Cerebellar nuclear complex (tissue), 1 donor: ENCODE measurements at regions not wholly inside any gene's neighbourhood (a gene's known extent, or its start where the extent isn't known, plus 50 kb on each side); places are given as distances from the start of the nearest gene placed in this dataset.
"Not testable (repeated sequence)": the region's sequence is repeated elsewhere in the genome, so short reads cannot be mapped to it uniquely, and the experiment has no call there.

Source experiments
- DNase-seq, 2 experiments: peaks; one replicate each; lab custom pipeline; 2025; lab: John Stamatoyannopoulos, UW

DNA sequence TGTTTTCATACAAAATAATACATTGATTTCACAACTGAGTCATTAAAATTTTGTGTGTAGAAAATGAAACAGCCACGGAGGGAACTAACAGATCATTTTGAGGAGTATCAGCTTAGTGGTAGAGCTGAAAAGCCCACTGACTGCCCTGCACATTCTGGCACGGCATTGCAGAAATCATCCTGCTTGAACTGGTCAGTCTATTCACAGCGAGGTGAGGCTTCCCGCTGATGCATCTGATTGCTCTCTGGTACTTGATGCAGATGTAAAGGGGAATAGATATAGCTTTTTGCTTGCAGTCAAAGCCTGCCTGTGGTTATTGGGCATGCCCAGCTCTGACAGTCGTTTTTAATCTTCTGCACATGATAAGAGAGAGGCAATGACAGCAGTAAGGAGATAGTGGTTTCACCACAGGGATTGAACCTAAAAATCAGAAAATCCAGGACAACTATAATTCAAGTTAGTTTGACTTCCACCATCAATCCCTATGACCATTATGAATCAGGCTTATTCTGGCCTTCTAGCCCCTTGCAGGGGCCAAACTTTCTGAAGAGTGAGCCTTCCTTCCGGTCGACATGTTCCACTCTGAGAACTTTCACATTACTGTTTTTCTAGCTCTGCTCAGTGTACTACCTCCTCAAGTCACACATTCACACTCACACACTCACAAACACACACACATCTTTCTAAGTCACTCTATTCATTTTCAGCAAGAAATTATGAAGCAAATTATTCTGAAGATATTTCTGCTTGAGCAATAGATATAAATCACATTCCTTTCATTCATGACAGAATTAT, 782.8 kb upstream of the NUDT12 start:
- DNase-seq = no peak

DNA sequence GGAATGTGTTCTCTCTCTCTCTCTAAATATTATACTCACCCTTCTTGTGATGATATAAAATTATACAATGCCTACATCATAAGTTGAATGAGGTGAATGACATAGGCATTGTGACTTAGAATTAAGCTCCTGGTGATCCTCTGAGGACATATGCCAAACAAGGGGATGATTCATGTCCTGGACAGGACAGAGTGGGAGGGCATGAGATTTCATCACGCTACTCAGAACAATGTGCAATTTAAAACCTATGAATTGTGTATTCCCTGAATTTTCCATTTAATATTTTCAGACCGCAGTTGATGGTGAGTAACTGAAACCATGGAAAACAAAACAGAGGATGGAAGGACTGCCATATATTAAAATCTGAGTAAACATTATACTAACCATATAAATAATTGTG, 782.2 kb upstream of the NUDT12 start:
- no peak for DNase-seq

DNA sequence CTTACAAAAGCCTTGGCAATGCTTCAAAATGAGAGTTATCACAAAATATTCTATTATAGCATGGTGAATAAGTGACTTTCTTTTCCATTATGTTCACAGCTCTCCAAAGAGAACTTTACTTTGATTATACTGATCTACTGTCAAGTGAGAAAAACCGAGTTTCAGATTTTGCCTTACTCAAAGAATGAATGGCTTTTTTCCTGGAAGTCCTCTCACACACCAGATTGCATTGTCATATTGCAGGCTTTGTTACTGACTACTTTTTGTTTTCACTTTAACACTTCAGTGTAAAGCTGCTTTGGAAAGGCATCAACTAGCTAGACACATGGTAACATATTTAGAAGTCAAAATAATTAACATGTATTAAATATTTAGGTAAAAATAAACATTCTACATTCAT, 765.2 kb upstream of the NUDT12 start:
- no peak for DNase-seq

DNA sequence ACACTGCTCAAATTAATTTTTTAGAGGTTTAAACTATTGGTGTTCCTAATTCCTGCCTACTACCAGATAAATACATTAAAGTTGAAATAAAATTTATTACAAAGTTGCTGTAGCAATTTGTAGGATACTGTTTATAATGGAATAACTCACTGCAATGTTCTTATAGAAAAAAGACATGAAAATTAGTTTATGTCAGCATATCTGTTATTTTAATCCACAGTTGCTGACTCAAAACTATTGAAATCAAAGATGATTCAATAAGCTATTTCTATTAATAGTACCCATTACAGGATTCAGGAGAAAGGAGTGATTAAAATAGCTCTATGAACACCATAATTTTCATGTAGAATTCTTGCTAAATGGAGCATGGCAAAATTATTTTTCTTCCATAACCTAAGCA, 764.4 kb upstream of the NUDT12 start:
- no peak for DNase-seq

DNA sequence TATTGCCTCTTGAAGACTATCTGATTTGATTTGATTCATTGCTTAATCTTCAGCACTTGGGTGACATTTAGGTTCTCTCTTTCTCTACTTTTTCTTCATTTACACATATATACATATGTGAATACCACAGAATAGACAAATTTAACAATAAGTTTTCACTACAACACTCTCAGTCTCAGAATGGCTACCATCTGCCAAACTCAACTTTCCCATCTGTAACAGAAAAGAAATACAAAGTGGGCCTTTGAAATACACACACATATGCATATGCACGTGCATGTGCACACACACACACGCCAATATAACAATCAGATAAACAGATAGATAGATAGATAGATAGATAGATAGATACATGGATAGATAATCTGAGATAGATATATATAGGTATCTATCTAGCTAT, 762.8 kb upstream of the NUDT12 start:
- no peak for DNase-seq

DNA sequence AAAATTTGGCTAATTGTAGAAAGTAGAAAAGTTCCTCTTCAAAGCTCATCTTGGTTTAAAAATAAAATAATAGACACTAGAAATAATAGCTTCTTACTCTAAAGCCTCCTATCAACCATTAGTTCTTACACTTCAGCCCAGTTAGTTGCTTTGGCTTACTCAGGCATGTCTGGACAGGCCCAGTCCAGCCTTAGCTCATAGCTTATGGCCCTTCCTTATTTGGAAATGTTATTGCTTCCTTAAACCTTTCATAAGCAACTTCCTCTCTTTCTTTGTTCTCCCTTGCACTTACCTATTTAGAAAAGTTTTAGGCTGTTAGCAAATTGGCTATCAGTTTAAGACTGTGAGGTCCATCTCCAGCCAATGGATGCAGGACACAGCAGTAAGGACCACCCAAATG, 754.1 kb upstream of the NUDT12 start:
- DNase-seq = not testable (repeated sequence)

DNA sequence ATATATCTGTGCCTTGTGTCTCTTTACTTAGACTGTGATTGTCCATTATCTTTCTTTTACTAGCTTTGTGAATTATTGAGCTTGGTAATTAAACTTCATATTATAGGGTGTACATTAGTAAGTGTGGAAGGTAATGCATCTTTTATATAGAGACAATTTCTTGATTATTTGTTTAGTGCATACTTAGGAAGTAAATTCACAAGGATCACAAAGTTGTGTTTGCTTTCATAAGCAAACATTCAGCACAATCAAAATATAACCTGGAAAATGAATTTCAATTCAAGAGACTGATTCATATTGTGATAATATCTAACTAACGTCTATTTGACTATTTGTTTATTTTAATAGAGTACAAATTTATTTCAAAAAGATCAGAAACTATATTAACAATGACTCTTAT, 749.9 kb upstream of the NUDT12 start:
- no peak for DNase-seq

DNA sequence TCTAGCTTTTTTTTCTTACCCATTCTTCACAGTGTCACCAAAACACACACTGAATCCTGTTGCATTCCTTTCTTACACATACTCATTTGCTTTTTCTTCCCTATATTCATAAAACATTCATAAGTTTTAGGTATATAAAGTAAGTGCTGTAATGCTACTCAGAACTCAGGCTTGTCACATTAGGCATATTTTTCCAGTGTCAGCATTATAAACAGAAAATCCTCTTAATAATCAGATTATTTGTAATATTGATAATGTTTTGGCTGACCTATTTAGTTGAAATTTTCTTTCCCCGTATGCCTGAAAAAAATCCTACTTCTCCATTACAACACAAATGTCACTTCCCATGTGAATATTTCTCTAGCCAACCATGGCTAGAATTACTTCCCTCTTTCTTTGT, 743.0 kb upstream of the NUDT12 start:
- no peak for DNase-seq

DNA sequence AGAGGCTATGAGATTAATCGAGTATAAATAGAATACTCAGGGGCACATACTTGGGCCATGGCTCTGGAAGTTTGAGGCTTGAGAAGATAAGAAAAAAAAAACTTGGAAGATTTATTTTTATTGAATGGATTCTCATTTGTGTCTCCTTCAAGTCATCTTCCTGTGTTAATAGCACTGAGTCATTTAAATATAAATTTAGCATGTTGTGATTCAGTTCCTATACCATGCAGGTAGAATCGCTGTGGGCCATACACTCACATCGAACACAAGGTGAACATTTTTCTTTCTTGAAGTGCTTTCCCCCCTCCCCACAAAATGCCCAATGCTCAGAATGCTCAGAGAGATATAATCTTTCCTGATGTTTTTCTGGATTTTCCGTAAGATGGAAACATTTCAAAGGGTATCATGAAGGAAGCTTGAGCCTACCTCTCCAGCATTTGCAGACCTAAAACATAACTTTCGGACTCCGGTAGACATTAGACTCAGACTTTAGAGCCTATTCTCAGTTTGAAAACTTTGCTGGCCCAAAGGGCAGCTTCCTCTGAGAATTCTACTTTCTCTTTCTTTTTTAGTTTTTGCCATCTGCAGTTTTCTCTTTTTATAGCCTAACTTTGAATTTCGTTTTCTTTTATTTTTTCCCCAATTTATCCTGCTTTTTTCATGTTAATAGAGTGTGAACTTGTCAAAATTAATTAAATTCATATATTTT, 737.6 kb upstream of the NUDT12 start:
- DNase-seq = no peak

DNA sequence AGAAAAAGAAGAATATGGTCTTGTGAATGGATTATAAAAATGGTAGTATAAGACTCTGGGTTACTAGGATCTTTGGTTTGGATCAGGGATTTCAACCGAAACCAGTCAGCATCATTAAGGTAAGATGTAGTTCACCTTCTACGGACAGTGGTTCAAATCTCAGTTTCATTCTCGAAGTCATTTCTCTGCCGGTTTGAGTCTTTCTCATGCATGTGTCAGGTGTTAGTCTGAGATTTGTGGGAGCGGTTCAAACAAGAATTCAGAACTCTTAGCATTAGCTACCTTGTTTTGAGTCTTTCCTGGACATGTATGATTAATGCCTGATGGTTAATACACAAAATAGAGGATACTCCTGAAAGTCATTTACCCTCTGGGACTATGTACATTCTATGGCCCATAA, 735.9 kb upstream of the NUDT12 start:
- no peak for DNase-seq

DNA sequence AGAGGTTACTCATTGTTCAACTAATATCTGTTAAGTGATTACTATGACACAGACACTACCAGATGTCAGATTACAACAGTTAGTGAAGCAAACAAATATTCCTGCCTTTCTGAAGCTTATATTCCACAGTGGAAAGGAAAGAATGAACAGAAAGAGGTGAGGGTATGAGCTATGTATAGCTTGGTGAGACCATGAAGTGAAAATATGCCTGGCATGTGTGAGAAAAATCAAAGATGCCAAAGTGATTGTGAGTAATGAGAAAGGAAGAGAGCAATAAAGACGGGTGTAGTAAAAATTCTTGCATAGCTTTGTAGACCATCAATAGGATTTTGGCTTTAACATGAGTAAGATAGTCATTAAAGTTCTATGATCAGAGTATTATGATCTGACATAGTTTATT, 734.5 kb upstream of the NUDT12 start:
- no peak for DNase-seq

DNA sequence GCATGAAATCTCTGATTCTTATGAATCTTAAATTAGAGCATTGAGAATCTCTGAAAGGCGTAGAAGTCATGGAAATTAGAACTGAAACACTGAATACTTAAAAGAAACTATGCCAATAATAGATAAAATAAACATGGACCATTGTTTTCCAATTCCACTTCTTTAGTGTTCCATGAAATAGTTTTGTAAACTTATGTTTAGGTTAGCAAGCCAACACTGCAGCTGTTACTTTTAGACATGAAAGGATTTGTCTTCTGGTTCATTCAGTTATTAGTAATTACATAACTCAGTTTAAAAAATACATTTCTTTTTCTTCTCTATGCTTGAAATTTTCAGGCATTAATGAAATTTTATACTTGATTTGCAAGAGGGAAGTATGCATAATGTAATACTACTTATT, 733.4 kb upstream of the NUDT12 start:
- DNase-seq = no peak

DNA sequence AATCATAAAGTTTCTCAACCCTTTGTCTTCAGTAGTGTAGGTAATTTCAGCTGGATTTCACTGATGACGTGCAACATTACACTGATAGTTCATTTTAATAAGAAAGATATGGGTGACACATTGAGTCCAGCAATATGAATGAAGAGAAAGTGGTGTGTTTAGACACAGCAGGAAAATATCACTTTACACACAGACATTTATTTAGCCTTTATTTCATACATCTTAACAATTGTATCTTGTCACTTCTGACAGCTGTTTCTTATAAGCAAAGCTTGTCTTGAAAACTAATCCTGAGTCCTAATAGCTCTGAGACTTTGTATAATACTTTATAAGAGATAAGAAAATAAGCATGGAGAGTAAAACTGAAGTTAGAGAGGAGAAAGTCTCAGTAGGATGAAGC, 720.5 kb upstream of the NUDT12 start:
- no peak for DNase-seq

DNA sequence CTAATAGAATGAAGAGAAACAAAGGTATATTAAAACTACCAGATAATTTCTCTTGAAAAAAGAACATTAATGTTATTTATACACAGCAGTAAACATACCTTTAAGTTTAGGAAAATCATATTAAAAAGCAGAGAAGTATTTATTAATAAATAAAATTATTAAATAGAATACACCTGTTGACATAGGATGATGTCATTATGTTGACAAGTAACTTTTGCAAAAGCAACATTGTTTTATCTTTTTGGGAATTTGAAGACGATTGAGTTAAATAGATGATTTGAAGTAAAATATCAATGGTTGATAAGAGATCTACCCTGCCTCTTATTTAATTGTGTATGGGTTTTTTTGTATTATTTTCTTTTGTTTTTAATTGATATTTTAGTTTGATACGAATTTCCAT, 711.1 kb upstream of the NUDT12 start:
- DNase-seq = no peak

DNA sequence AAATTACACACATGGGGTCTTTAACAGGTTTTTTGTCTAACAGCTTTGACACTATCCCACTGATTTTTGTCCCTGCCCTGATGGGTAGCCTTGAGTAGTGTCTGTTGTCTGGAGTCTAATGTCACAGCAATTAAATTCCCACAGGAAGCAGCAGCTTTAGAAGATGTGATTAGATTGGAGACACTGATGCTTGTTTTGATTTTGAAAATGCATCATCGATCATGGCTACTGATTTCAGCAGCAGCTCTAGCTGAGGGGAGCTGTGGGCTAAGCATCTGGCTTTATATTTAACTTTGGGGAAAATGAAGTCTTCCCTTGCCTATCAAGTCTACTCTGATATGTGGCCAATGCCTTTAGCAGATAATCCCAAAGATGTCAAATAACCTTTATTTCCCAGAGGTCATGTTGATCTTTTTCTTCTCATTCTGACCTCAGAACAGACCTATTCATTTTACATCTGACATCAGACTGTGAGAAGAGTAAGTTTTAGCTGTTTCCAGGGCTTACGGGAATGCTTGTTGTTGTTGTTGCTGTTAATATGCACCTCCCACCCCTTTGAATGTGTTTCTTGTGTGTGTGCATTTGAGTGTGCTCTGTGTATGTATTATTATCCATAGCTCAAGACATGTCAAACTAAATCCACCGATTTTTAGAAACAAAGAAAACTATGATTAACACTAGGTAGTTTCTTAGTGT, 704.9 kb upstream of the NUDT12 start:
- DNase-seq = no peak

DNA sequence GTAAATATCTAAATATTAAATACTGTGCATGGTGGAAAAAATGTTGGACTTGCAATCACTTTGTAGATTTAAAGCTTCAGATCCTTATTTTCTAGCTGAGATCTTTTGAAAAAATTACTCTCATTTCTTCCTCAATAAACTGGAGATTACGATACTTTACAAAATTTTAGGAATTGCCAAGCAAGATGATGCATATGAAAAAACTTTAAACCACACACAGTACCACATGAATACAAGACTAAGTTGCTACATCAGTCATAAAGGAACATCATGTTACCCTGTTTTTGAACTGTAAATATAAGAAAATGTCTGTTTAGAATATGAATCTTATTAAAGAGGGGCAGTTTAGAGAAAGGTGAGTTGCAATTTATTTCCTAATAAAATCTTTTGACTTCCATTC, 703.6 kb upstream of the NUDT12 start:
- no peak for DNase-seq

DNA sequence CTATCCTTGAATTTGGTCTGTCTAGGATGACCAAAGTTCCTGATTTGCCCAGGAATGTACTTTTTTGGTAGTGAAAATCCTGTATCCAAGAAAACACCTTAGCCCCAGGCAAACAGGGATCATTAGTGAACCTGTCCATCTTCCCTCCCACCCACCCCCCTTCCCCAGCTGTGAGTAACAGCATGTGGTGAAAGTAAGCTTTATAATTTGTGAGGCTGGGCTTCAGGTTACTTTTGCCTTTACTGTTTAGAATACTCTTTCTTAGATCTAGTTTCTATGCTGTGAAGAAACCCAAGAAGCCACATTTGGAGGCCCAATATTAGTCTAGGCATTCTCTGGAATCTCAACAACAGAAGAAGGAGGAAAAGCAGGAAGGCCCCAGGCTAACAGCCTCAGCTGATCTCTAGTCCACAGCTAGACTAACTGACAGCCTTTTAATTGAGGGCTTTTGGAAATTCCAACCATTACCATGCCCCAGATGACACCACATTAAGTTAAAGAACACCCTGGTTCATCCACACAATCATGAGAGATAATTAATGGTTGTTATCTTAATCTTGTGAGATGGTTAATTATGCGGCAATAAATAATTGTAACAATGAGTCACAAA, 703.0 kb upstream of the NUDT12 start:
- DNase-seq = no peak

DNA sequence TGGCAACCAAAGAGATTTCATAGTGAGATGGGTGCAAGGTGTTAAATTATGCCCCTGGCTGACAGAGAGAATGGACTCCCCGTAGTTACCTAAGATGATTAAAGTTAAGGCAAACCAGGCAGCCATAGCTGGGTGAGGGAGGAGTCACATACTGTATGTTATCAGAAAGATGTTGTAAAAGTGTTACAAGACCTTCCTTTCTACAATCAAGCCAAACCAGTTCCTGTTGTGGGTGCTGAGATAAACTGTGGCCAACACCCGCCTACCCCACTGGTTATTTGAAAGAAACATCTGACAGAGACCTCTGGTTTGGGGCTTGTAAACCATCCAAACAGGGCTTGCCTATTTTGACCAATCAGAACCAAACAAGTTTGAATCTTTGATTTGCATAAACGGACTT, 684.7 kb upstream of the NUDT12 start:
- DNase-seq = no peak

DNA sequence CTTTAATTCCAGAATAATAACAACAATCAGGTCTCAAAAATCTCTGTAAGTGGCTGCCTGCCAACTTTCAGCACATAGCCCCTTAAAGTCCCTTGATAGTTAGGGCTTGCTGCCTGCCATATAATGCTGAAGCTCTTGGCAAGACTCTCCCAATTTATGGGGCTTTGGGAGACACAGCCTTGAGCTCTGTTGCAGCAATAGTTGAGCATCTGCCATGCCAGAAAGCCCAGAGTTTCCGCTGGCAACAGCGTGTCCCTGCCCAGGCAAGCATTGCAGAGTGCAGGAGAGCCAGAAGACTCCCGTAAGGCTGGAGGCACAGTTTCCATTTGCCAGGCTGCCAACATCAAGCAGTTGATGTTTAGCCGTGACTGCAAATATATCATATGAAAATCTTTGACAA, 678.5 kb upstream of the NUDT12 start:
- DNase-seq = no peak

DNA sequence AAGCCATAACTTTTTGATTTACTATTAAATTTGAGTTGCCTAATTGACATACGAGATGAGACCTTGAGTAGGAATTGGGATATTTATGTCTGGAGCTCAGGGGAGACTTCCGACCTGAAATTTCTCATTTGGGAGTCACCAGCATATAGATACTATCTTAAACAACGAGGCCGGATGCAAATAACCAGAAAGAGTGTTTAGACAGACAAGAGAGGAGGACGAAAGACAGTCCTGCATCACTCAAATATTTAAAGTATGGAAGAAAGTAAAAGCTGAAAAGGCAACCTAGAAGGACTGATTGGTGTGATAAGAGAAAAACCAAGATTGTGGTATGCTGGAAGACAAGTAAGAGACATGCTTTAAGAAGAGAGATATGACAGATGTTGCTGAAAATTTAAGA, 675.0 kb upstream of the NUDT12 start:
- DNase-seq = no peak

DNA sequence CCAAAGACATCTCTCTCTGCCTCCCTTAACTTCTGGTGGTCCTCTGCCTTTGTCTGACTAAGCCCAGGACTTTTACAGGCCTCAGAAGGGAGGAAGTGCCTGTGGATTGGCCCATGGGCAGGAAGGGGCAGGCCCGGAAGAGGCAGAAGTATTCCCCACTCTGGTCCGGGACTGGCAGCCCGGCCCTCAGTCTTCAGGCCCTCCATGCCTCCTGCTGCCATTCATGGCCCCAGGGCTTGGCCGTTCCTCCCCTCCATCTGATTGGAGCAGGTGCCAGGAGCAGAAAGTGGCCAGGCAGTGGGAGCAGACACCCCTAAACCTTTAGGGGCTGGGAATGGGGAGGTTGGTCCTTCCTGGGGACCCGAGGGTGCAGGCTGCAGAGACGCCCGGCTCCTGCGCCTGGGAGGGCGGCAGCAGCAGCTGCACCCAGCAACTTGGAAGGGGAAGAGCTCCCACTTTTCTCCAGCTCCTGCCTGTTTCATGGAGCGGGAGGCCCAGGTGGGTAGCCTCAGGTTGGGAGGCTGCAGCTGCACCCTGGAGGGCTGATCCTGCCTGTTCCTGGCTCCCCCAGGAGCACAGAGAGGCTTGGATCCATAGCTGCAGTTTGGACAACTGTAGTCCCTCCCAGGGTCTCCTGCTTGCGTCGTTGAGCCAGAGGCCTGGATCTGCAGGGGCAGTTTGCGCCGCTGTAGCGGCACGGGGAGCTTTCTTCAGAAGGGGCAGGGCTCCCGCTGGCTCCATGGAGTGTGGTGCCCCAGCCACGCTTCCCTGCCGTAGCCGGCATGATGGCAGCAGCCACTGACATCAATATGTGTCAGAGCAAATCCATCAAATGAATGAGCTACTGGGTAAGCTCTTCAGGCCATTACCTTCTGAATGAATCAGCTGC, 661.5 kb upstream of the NUDT12 start:
- no peak for DNase-seq

DNA sequence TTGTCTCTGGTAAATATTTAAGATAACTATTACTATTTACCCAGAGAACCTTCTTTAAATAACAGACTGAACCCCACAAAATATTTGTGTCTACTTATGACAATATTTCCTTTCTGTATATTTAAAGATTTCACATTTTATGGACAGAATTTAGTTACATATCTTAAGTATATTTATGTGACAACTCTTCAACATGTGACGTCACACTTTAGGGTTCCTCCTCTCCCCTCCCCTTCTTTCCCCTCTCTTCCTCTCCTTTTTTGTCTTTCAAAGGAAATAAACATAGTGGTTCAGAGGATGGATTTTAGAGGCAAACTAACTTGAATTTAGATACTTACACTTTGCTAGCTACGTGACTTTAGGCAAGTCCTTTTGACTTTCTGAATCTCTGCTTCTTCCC, 655.6 kb upstream of the NUDT12 start:
- no peak for DNase-seq
